Esophagus muscularis mucosa (tissue), 4 donors: ENCODE measurements at regions not wholly inside any gene's neighbourhood (a gene's known extent, or its start where the extent isn't known, plus 50 kb on each side); places are given as distances from the start of the nearest gene placed in this dataset.

Experiments used
- EP300 ChIP-seq: sonication (generic); formaldehyde crosslinking; IDR thresholded peaks from one replicate; pipeline ENCODE4 v1.6.1; 2017; ENCODE audit warnings: antibody characterized with exemption
- POLR2A ChIP-seq: fragments of 450-650 bp; IDR thresholded peaks from one replicate; pipeline ENCODE4 v1.6.1; 2017; ENCODE audit warnings: antibody characterized with exemption, moderate library complexity, mild to moderate bottlenecking, low read depth
- POLR2AphosphoS5 ChIP-seq, 2 donors: sonication (generic); formaldehyde crosslinking; IDR thresholded peaks; one replicate each; pipeline ENCODE4 v1.6.1; 2017; ENCODE audit warnings: antibody characterized with exemption in 2 of 2
- TF ChIP-seq, protein P1 (sequence below), 3 experiments: fragments of 200-600 bp in 2 of 3; fragments of 450-650 bp in 1 of 3; sonication (generic) in 2 of 3; IDR thresholded peaks; one replicate each; pipeline ENCODE4 v1.5.1; 2017 to 2019; ENCODE audit warnings: antibody characterized with exemption in 3 of 3, mild to moderate bottlenecking in 2 of 3, moderate library complexity in 1 of 3

GRCh38 chr4:157776930-157777528 is 395.8 kb downstream of the GASK1B start:
- TF ChIP-seq, protein P1, sequence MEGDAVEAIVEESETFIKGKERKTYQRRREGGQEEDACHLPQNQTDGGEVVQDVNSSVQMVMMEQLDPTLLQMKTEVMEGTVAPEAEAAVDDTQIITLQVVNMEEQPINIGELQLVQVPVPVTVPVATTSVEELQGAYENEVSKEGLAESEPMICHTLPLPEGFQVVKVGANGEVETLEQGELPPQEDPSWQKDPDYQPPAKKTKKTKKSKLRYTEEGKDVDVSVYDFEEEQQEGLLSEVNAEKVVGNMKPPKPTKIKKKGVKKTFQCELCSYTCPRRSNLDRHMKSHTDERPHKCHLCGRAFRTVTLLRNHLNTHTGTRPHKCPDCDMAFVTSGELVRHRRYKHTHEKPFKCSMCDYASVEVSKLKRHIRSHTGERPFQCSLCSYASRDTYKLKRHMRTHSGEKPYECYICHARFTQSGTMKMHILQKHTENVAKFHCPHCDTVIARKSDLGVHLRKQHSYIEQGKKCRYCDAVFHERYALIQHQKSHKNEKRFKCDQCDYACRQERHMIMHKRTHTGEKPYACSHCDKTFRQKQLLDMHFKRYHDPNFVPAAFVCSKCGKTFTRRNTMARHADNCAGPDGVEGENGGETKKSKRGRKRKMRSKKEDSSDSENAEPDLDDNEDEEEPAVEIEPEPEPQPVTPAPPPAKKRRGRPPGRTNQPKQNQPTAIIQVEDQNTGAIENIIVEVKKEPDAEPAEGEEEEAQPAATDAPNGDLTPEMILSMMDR (IDR thresholded peaks at IDR 0.05): no peak
- TF ChIP-seq POLR2A (no peak), POLR2AphosphoS5 (IDR thresholded peaks at IDR 0.05) (no peak), EP300 (no peak)
